ENCODE measurements at regions not wholly inside any gene's neighbourhood (a gene's known extent, or its start where the extent isn't known, plus 50 kb on each side); places are given as distances from the start of the nearest gene placed in this dataset.
"Not testable (repeated sequence)": the region's sequence is repeated elsewhere in the genome, so short reads cannot be mapped to it uniquely, and the experiment has no call there.

DNA sequence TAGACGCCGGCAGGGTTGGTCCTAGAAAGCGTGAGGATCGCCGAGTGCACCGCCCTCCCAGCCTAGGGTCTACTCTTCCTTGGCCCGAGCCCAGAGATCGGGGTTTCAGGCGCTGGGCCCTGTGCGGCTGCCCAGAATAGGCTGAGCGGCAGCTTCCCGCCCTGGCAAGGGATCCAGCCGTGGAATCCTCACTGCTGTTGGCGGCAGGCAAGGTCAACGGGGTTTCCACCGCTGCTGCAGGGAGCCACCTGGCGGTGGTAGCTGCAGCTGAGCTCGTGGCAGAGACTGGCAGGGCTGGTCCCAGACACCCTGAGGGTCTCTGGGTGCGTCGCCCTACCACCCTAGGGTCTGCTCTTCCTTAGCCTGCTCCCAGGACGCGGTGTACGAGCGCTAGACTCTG, 583.1 kb downstream of the TUBA3C start:
- TF ChIP-seq YY1 (IDR thresholded peaks at IDR 0.05; ENCODE audit: insufficient read depth, insufficient read length); ZNF274 (IDR thresholded peaks at IDR 0.05; ENCODE audit: low read depth, low read length); SUZ12 (IDR thresholded peaks at IDR 0.05; ENCODE audit: extremely low read depth, insufficient read depth, insufficient read length): not testable (repeated sequence)
